ENCODE measurements at regions not wholly inside any gene's neighbourhood (a gene's known extent, or its start where the extent isn't known, plus 50 kb on each side); places are given as distances from the start of the nearest gene placed in this dataset.
"Not testable (repeated sequence)": the region's sequence is repeated elsewhere in the genome, so short reads cannot be mapped to it uniquely, and the experiment has no call there.

- H3K36me3 ChIP-seq: no peaks in the 10 kb centered on the region
- H3K4me3 ChIP-seq (ENCODE audit: low read depth, low read length): no peak overlapping the region
- DNase-seq: no peak
- H3K27me3 ChIP-seq (ENCODE audit: insufficient read depth, low read depth, severe bottlenecking): no peaks in the 10 kb centered on the region
- no peaks in the 10 kb centered on the region for H3K9me3 ChIP-seq (ENCODE audit: severe bottlenecking)
- no peak overlapping the region for H3K27ac ChIP-seq
- no peak for TF ChIP-seq CTCF (IDR thresholded peaks at IDR 0.05; ENCODE audit: low read depth, low read length)
Measured at GRCh38 chr1:219076326-219076937, 97.2 kb upstream of the LYPLAL1 start.

GRCh38 chr1:219077767-219078166 is 95.9 kb upstream of the LYPLAL1 start:
- H3K4me3 ChIP-seq (ENCODE audit: low read depth, low read length); DNase-seq; H3K27me3 ChIP-seq (ENCODE audit: insufficient read depth, low read depth, severe bottlenecking); H3K36me3 ChIP-seq; H3K27ac ChIP-seq; H3K9me3 ChIP-seq (ENCODE audit: severe bottlenecking): not testable (repeated sequence)

- H3K27ac ChIP-seq: no peak overlapping the region
- H3K9me3 ChIP-seq (ENCODE audit: severe bottlenecking): no peaks in the 10 kb centered on the region
- no peak overlapping the region for H3K4me3 ChIP-seq (ENCODE audit: low read depth, low read length)
- H3K27me3 ChIP-seq (ENCODE audit: insufficient read depth, low read depth, severe bottlenecking): no peaks in the 10 kb centered on the region
- TF ChIP-seq CTCF (IDR thresholded peaks at IDR 0.05; ENCODE audit: low read depth, low read length): no peak
- no peaks in the 10 kb centered on the region for H3K36me3 ChIP-seq
- DNase-seq: no peak
Measured at GRCh38 chr1:219081943-219082925, 91.4 kb upstream of the LYPLAL1 start.

DNA sequence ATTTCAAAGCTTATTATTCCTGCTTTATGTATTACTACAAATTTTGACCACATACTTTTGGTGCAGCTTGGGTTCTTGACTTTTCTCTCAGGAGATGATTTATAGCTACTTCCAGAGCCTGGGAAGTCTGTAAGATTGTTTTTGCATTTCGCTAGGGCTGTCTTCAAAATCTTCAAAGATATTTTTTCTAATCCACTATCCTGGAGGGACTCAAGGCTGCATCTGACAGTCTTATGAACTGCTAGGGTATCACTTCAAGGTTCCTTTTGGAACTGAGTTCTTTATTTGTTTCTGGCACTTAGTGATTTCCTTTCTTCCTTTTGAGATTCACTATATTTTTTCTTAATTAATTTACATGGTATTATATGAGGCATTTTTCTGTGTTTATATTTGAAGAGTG is 90.0 kb upstream of the LYPLAL1 start:
- no peak for DNase-seq
- no peak for TF ChIP-seq CTCF (IDR thresholded peaks at IDR 0.05; ENCODE audit: low read depth, low read length)
- Histone ChIP-seq H3K27ac (no peak overlapping the region), H3K27me3 (ENCODE audit: insufficient read depth, low read depth, severe bottlenecking) (no peaks in the 10 kb centered on the region), H3K9me3 (ENCODE audit: severe bottlenecking) (no peaks in the 10 kb centered on the region), H3K36me3 (no peaks in the 10 kb centered on the region), H3K4me3 (ENCODE audit: low read depth, low read length) (no peak overlapping the region)

DNA sequence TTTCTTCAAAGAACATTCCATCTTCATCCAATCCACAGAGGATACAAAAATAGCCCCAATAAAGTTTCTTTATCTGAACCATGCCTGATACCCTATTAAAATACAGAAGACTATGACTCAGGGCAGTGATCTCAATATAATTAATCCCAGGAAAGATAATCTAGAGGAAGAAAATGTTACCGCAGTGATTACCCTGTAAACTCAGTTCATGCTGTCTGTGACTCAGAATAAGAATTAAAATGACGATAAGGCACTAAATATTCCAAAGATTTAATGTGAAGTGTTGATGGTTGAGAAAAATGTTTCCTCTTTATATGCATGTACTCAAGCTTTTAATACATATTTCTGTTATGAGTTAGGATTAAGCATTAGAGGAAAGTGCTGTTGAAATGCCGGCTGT is 88.6 kb upstream of the LYPLAL1 start:
- no peak overlapping the region for H3K27ac ChIP-seq

More for the DNA sequence above, 88.6 kb upstream of the LYPLAL1 start:
- no peaks in the 10 kb centered on the region for H3K36me3 ChIP-seq
- no peak overlapping the region for H3K4me3 ChIP-seq (ENCODE audit: low read depth, low read length)
- TF ChIP-seq CTCF (IDR thresholded peaks at IDR 0.05; ENCODE audit: low read depth, low read length): no peak
- no peaks in the 10 kb centered on the region for H3K9me3 ChIP-seq (ENCODE audit: severe bottlenecking)
- H3K27me3 ChIP-seq (ENCODE audit: insufficient read depth, low read depth, severe bottlenecking): no peaks in the 10 kb centered on the region
- no peak for DNase-seq
